Activated CD4-positive, CD25-positive, alpha-beta regulatory T cell treated with anti-CD3 and anti-CD28 coated beads, Interleukin-2, amount 50 U/mL, for 72 hours (primary cell): ENCODE measurements at regions not wholly inside any gene's neighbourhood (a gene's known extent, or its start where the extent isn't known, plus 50 kb on each side); places are given as distances from the start of the nearest gene placed in this dataset.
"Not testable (repeated sequence)": the region's sequence is repeated elsewhere in the genome, so short reads cannot be mapped to it uniquely, and the experiment has no call there.

ENCODE experiments used
- DNase-seq: peaks from one replicate; pipeline ENCODE4 v3.0.0; 2021

DNA sequence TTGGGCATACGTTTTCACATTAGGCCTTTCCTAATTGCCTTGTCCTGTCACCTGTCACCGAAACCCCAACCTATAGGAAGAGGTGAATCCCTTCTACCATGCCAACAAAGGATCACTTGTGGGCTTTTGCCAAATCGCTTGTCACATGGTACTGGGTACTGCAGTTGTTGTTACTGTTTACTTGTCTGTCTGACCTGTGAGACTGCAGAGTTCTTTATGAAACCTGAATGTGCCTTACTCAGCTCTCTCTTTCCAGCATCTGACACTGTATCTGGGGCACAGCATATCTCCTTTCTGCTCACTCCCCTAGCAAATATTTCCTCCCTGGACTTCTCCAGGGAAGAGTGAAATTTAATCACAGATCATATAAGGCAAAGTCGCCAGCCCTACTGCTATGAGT, 1272.4 kb downstream of the CDH8 start:
- DNase-seq: no peak

DNA sequence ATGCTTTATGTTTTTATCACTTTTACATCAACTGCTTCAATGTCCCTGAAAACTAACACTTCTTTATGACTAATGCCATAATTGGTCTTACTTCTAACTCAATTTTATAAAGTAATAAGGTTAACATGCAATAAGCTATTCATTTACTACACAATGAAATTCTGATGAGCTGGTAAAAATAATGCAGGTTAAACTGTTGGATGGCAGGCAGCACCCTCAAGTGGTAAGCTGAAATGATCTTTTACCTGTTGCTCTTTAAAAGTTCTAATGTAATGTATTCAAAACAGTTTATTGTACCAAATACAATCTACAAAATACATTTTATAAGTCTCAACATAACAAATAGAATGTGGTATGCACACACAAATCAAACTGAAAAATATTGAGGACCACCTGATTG, 1280.3 kb downstream of the CDH8 start:
- no peak for DNase-seq

DNA sequence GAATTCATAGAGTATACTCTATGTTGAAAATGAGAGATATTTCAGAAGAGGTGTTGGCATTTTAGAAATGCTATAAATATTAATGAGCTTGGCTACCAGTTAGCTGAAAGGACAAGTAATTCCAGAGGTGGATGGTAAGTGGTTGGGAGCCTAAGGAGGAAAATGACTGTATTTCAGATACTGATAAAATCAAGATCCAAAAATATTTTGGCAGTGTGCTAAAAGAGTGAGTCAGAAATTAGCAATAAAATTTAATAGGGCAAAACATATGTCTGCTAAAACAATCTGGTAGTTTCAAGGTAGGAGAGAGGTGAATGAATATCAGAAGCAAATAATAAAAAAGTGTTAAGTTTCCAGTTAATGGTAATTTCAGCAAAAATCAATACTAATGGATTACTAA, 1287.9 kb downstream of the CDH8 start:
- no peak for DNase-seq

DNA sequence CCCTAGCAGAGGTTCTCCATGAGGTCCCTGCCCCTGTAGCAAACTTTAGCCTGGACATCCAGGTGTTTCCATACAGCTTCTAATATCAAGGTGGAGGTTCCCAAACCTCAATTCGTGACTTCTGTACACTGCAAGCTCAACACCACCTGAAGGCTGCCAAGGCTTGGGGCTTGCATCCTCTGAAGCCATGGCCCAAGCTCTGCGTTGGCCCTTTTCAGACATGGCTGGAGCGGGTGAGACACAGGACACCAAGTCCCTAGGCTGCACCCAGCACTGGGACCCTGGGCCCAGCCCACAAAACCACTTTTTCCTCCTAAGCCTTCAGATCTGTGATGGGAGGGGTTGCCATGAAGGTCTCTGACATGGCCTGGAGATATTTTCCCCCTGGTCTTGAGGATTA, 1292.0 kb downstream of the CDH8 start:
- DNase-seq: no peak

DNA sequence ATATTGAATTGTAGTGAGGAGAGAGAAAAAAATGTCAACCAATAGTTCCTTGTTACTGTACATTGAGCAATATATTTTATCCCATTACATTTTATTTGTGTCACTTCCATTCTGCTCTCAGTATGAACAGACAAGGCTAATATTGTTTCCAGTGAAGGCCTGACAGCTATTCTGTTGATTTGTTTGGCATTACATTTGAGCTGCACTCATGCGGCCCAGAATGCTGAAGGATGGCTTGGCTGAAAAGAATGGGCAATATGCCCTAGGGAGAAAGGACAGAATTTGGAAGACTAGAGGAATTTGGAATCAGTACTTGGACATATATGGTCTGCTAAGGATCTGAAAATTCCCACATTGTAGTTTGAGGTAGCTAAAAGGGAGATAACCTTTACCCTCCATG, 1294.4 kb downstream of the CDH8 start:
- no peak for DNase-seq

DNA sequence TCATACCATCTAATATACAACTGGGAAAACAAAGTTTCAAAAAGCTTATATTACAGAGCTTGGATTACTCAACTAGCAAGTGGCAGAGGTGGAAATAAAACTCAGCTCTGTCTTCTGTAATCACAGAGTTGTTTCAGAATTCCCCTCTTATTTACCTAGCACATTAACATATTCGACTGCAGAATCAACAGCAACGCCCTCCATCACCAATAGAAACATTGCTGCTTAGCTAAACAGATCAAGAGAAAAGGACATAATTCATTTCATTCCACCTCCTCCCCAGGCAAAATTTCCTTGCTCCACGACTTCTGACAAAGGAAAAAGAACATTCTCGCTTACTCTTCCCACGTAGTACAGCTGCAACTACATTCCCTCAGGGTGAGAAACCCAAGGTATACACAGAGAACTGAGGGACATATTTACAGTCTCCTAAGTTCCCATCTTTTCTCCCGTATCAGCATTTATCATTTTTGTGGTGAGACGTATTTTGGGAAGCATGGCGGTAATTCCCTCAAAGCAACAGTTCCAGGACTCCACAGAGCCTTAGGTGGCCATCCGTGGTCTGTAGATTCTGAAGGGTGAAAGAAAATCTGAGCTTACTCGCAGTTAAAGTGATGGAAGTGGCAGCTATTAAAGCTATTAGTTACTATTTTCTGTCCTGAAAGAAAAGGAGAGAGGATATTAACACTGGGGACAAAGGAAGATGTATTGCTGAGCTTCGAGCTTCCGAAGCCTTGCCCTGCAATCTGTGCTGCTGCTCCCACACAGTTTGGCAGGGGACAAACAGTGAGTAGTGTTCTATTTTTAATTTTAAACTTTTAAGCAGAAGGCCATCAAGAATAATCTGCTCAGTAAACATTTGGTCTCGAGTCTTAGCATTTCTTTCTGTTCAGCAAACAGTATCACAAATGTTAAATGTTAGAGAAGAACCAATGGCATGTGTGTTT, 1296.2 kb downstream of the CDH8 start:
- no peak for DNase-seq

DNA sequence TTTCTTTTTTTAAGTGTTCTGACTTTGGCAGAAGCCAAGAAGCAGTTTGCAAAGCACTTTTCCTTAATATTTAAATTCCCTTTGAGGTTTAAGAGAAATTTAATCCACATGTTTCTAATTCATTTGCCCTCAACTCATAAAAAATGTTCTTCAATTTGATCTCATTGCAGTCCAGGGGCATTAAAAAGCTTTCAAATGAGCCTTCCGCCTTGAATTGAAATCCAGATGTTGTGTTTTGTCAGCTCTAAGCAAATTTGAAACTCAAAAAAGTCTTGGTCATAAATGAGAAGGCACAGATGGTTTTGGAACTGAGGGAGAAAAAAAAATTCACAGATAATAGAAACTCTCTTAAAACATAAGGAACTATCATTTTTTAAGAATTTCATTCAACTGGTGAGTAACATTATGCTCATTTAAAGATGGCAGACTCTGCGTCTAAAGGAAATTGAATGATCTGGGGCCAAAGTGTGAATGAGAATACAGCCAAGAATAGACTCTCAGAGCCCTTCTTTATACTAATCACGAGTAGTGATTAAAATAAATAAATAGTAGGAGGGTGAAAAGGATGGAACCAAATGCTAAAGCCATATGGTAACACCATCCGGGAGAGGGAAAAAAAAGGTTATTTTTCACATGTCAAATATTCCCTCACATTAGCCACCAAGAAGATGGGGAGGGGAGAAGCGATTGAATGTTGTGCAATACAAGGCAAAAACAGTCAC, 1304.7 kb downstream of the CDH8 start:
- no peak for DNase-seq

DNA sequence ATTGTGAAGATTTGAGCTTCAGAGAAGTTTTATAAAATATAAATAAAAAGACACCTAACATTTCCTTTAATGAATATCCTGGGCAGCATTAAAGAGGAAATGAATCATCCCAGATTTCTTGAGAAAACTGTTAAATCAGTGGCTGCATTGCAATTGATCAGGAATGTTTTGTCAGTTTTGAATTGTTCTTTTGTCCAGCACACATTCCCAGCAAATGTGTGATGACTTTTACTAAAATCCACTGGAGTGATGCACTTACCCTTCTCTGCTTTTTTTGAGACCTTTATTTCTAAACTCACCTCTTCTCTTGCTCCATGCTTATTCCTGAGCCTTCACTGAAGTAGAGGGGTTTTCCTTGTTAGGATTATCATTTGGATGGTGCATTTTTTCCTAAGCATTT, 1307.2 kb downstream of the CDH8 start:
- no peak for DNase-seq

DNA sequence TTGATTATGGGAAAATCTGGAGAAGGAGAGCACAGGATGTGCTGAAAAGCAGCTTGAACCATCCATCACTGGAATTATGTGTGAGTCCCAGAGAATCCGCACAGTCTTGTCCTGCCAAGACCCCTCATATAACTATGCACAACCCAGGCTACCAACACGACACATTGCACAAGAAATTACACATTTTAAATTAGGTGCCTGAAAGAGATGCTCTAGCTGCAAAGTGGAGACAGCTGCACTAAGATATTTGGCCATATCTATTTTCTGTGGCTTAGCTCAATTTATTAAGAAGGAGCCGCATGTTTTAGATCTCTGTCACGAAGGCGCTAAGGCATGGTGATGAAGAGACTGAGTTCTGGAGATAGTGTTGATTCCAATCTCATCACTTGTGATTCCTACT, 1308.4 kb downstream of the CDH8 start:
- DNase-seq: no peak

DNA sequence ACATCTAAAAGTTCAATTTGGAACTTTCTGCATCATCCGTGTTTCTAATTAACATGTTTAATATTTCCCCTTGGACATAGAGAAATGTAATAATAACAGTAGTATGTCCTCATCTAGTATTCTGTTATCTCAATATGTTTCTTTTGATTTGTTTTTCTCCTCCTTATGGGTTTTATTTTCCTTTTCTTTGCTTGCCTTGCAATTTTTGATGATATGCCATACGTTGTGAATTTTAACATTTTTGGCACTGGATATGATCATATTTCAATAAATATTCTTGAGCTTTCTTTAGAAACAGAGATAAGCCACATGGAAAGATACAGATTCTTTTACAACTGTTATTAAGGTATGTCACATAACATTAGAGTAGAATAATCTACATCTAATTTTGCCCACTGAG, 1316.2 kb downstream of the CDH8 start:
- no peak for DNase-seq

DNA sequence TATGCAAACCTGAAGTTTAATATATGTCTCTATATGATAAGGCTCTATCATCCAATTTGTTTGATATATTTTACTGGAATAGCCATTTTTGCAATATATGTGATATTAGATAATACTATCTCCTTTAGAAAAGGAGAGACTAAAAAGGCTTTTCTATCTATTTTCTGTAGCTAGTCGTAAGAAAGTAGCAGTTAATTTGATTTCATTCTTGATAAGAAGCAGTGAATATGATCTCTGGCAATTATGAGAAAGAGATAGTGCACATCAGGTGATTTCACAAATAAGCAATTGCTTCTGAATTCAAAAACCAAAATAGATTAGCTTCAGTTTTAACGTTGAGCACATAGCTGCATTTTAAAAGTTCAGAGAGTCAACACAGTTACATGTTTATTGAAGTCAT, 1318.4 kb downstream of the CDH8 start:
- no peak for DNase-seq

DNA sequence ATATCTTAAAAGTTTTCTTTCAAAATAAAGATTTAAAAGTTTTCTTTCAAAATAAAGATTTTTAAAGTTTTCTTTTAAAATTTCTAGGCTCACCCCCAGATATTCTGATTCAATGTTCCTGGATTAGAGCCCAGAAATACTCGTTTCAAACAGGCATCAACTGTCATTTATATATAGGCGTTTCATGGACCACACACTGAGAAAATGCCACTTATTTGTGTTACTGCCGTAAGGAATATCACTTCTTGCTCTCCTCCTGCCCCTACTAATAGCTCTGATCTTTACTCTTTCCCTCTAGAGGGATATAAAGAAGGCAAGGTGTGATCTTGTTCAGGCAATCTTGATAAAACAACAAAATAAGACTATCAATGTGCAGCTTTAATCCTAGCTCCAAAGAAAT, 1324.1 kb downstream of the CDH8 start:
- DNase-seq: no peak

DNA sequence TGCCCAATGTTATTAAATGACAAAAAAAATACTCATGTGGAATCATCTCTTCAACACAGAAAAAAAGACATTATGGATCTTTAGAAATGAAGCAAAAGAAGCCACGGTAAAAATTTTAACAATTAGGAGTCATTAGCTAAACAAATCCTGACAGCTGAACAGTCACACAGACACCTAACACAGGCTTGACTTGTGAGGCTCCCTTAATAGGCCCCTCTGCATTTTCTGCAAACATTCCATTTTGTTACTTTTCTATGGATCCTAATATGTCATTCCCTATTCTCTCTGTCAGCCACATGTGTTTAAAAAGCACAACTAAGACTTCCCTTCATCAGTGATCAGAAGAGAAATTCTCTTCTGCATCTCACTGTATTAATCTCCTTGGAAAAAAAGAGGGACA, 1331.5 kb downstream of the CDH8 start:
- no peak for DNase-seq

DNA sequence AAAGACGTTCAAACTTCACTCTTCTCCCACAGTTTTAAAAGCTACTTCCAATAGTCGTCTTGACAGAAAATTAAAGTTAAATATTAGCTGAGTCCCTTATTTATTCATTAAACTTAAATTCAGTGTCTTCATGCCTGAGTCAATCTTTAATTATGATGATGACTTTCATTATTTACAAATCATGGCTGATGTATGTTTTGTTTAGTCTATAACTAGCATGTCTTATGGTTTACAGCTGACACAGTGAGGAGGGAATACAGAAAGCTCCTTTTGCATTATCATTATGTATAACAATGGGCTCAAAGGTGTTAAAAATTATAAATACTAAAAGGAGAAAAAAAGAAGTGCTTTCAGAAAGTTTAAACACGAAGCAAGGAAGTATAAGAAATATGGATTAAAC, 1333.1 kb downstream of the CDH8 start:
- DNase-seq: no peak

DNA sequence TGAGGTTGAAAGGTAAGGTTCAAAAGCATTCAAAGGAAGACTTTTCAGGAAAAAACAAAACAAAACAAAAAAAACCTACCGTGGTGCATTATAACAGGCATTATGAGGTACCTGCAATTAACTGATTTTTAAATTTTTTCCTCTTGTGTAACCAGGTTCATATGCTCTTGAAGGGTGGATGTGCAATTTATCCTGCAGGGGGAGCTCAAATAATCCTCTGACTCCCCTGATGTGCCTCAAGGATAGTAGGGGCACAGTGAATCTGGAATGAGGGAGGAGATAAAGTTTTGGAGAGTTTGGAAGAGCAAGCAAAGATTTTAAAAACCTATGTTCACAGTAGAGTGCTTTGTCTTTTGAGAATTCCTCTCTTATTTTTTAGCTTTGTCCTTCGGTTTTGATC, 1349.4 kb downstream of the CDH8 start:
- no peak for DNase-seq

DNA sequence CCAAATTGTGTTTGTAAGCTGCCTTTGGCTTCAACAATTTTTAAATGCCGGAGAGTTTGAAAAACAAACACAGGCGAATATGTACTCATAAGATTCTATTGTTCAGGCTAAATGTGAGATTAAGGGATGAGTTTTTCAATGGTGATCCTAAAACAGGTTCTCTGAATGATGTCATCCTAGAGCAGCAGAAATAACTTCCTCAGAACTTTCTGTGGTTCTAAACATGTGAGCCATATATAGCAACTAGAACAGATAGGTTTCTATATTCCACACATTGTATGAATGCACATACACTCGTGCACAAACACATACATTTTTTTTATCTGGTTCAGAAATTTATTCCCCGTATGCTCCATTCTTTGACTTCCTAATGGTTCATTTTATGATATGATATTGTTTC, 1352.2 kb downstream of the CDH8 start:
- DNase-seq: no peak

DNA sequence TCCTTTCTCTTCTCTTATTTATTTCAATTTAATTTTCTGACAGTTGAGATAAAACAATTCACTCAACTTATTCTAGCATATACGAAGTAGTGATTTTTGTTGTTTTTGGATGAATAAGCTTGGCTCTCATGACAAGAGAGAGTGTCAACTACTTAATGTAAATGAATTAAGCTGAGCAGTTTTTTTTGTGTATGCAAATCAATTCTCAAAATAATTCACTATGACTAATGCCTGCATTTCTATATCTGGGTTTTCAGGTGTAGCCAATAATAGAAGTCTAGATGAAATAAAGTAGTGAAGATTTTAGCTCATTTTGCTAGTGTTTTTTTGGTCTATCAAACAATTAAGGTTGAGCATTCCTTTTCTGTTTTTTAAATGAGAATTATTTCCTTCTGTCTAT, 1354.0 kb downstream of the CDH8 start:
- DNase-seq: no peak

DNA sequence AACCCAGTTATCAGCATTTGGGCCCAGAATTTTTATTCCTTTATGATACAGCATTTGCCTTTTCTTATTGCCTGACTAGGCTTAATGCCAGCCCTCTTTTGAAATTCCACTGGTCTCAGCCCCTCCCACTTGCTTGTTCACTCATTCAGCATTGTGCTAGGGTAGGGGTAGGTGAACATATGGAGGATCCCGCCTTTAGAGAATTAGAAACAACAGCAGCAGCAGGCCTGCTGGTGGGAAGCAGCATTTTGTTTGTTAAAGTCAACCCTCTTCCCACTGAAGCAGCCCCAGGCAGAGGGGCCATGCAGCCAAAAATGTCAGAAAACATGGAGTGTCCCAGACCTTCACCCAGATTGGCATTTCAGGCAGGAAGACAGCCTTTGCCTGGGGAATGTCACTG, 1355.2 kb downstream of the CDH8 start:
- DNase-seq: no peak

DNA sequence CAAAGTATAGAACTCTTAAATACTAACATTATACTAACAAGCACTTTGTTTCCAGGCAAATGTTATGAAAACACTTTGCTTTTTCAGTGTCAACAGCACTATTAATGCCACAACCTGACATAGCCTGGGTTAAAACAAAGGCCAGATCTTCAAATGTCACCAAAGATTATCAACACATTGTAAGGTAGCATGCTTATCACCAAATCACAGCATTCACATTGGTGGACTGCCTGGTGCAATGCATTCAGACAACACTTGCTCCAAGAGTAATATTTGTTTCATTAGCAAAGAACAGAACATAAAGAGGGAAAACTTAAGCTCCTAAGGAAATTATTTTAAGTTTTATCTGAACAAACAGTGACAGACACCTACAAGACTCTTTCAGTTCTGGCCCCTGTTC, 1361.2 kb downstream of the CDH8 start:
- DNase-seq: no peak

DNA sequence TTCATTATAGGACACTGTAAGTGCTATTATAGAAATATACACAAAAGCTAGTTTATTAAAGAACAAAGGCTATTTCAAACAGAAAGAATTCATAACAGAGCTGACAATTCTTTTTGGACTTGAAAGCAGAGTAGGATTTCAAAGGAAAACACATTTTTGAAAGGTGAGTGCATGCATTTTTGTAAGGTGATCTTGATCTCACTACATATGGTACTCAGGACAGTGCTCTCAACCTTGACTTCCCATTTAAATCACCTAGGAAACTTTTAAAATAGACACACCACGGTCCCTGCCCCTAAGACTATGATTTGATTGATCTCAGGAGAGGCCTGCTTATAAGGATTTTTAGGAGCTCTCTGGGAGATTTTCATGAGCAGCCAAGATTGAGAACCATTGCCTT, 1362.0 kb downstream of the CDH8 start:
- no peak for DNase-seq

DNA sequence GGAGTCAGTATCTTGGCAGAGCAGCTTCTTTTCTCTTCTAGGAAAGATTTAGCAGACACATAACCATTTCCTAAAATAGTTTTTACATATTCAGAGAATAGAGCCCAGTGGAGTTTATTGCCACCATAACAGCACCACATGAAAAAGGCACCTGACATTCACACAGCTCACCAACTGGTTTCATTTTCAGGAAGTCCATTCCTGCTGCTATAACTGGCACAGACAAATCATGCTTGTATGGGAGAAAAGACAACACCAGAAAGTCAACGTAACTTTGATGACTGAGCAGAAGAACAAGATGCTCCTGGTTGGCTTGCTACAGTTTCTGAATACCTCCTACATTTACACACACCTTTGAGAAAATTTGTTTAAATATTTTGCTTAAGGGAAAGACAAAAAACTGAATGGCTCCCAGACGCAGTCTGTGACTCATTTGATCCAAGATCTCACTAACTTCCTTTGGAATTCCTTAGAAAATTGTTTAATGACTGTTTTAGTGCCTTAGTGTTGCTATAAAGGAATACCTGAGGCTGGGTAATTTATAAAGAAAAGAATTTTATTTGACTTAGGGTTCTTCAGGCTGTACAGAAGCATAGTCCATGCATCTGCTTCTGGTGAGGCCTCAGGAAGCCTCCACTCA, 1380.6 kb downstream of the CDH8 start:
- DNase-seq: no peak

DNA sequence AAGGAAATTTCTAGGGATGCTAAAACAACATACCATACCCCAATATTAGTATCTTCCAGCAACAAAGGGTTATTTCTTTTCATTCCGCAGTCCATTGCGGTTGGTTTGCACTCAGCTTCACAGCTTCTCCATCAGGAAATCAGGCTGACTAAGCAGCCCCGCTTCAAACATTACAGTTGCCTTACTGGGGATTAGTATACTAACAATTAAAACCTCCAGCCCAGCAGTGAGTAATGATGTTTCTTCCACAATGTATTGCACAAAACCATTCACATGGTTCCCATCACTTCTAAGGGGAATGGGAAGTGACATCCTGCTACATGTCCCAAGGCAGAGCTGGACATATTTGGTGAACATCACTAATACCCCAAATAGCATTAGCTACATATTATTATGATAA, 1384.9 kb downstream of the CDH8 start:
- no peak for DNase-seq

DNA sequence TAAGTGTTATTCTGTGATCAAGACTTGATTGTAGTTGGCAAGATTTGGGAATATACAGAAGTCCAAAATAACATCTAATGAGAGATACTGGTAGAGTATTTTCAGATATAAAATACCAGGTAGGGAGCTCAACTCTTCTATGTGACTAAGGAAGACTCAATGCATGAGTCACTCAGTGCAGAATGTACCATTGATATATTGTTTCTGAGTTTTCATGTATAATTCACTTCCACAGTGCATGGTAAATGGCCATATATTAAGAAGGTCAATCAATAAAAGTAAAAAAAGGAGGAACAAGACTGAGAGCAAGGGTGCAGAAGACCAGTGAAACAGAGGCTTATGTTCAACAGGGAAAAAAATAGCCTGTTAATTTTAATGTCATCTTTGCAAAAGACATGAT, 1387.9 kb downstream of the CDH8 start:
- DNase-seq: no peak

DNA sequence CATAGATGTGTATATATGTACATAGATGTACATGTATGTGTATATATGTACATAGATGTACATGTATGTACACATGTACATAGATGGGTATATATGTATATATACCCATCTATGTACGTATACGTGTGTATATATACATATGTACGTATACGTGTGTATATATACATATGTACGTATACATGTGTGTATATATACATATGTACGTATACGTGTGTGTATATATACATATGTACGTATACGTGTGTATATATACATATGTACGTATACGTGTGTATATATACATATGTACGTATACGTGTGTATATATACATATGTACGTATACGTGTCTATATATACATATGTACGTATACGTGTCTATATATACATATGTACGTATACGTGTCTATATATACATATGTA, 1388.8 kb downstream of the CDH8 start:
- not testable (repeated sequence) for DNase-seq
